ENCODE measurements at regions not wholly inside any gene's neighbourhood (a gene's known extent, or its start where the extent isn't known, plus 50 kb on each side); places are given as distances from the start of the nearest gene placed in this dataset.
A peak's percentile ranks its signal among the peaks of the same experiment; 100 is the strongest.
"Not testable (repeated sequence)": the region's sequence is repeated elsewhere in the genome, so short reads cannot be mapped to it uniquely, and the experiment has no call there.

DNA sequence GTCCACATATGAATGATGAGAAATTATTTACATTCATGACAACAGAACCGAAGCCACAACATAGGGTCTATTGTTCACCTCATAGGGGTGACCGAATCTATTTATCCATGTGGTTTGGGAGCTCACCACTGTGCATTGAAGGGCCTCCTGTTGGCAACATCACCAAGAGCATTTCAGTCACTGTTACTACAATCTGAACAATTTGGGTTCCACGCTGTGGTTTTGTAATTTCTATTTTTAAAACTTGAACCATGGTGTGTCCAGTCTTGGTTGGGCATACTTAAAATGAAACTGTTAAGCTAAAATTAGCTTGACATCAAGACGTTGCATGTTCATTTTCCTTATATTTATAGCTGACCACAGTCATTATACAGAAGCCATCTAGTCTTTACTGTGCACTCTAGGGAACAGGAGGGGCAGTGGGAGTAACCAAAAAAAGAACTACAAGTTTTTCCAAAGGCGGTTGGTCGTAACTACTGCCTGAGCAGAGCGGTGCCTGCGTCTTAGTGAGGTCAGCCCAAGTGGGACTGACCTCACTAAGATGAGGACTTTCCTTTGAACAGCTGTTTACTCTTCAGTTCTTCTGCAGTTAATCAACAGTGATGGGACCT, 192.1 kb downstream of the SPRY1 start:
- DNase-seq (ENCODE audit: extremely low read depth in 1 of 11, low read depth in 9 of 11, low spot score in 4 of 11) = no peak

DNA sequence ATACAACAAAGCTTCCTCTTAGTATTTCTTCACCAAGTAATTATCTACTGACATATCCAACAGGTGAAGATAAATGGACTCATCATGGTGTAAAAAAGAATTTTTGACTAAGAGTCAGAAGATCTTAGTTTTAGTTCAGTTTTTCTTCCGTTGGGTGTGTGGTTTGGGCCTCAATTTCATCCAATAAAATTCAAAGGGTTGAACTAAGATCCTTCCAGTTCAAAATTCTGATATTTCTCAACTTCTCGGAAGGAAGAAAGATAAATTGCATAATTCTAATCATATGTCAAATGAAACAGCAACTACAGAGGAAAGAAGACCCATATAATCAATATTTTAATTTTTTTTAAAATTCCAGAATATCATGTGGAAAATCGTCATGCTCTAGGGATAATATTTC, 192.7 kb downstream of the SPRY1 start:
- no peak for DNase-seq (ENCODE audit: extremely low read depth in 1 of 11, low read depth in 9 of 11, low spot score in 4 of 11)

DNA sequence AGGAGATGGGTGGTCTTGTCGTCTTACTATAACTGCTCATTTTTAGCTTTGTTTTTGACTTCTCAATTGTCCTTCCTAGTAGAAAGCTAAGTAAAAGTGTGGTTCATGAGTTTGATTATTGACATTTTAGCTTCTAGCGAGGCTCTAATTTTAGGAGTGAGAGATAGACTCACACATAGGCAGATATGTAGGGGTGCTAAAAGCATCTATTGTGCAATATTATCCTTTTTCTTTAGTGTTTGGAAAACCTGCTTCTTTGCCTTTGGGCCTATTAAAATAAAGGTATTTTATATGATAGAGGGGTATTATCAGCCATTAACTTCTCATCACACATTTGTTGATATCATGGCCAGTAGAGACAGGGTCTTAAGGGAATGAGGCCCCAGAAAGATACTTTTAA, 195.3 kb downstream of the SPRY1 start:
- DNase-seq (ENCODE audit: extremely low read depth in 1 of 11, low read depth in 9 of 11, low spot score in 4 of 11) = no peak

DNA sequence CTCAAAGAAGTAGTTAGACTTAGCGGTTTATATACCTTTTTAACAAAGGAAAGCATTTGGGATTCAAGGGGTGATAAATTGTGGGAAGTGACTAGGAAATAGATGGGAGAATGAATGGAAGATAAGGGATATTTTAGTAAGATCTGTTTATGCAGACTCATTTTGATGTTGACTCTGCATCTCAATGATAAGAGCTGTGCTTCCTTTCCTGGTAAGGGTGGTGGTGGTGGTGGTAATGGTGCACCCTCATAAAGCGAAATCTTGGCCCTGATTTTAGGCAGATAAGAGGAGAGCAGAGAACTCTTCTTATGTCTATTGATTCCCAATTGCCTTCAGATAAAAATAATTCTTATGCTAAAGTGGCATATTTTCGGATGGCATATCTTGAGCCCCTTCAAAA, 197.1 kb downstream of the SPRY1 start:
- DNase-seq (ENCODE audit: extremely low read depth in 1 of 11, low read depth in 9 of 11, low spot score in 4 of 11) = no peak

DNA sequence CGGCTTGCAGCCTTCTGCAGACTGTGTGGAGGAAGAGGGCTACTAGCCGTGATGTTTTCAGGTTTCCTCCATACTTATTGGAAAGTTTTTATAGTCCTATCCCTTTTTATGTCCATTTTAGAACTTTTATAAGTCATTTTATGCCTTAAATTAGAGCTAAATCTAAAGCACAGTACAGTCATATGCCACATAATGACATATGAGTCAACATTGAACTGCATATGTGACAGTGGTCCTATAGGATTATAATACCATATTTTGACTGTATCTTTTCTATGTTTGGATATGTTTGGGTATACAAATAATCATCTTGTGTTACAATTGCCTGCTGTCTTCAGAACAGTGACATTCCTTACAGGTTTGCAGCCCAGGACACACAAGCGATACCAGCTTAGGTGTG, 200.2 kb downstream of the SPRY1 start:
- no peak for DNase-seq (ENCODE audit: extremely low read depth in 1 of 11, low read depth in 9 of 11, low spot score in 4 of 11)

DNA sequence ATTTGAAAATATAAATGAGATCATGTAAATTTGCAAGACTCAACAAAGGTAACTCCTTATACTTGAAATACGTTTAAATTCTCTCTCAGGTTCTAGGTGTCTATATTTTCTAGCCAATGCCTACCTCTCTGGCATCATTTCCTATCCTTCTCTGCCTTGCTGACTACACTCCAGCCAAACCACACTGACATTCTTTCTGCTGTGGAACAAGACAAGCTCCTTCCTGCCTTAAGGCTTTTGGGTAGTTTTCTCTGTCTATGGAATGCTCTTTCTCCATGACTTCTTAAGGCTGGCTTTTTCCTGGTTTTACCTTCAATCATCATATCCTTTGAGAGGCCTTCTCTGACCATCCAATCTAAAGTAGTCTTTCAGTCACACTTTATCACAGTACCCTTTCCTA, 201.0 kb downstream of the SPRY1 start:
- no peak for DNase-seq (ENCODE audit: extremely low read depth in 1 of 11, low read depth in 9 of 11, low spot score in 4 of 11)

DNA sequence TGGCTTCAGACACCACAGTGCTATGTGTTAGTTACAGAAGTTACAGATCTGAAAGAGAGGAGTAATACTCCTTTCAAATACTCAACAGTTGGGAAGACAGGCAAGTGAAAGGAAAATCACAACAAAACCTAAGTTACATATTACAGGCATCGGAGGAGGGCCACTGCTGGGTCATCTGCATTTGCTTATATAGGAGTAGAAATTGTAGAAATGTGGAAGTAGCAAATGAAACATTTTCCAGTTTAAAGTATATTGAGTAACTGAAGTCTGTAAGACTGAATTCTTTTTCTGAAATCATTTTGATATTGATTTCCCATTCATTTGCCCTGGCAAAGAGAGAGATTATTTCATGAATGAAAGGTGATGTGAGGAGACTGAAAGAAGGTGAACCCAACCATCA, 201.7 kb downstream of the SPRY1 start:
- DNase-seq (ENCODE audit: extremely low read depth in 1 of 11, low read depth in 9 of 11, low spot score in 4 of 11) = no peak

DNA sequence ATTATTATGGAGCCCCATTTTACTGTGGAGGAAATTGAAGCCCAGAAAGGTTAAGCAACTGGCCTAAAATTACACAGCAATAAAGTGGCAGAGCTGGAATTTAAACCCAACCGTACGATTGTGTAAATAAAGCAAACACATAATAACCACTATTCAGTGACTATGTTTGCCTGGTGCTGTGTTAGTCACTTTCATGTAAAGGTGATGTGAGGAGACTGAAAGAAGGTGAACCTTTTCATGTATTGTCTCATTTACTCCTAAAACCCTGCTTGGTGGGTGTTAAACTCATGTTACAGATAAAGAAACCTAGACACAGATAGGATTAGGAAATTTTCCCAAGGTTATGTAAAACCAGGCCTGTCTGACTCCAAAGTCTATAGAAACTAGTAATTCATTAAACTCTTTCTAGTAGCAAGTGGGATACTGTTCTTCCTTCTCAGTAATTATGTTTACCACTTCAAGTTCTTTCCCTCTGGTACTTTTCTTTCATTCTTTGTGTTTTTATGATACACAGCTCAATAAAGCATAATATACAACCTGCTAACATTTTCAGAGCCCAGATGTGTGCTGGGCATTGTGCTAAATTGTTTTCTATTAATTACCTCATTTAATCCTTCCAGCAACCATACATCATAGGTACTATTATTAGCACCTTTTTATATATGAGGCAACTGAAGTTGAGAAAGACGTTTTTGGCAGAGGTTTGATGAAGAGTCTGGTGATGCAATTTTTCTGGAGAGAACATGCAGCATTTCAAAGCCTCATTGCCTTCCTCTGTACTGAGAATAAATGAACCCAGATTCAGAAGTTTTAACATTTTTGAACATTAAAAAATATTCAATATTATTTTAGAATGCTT, 202.7 kb downstream of the SPRY1 start:
- DNase-seq (ENCODE audit: extremely low read depth in 1 of 11, low read depth in 9 of 11, low spot score in 4 of 11) = no peak

DNA sequence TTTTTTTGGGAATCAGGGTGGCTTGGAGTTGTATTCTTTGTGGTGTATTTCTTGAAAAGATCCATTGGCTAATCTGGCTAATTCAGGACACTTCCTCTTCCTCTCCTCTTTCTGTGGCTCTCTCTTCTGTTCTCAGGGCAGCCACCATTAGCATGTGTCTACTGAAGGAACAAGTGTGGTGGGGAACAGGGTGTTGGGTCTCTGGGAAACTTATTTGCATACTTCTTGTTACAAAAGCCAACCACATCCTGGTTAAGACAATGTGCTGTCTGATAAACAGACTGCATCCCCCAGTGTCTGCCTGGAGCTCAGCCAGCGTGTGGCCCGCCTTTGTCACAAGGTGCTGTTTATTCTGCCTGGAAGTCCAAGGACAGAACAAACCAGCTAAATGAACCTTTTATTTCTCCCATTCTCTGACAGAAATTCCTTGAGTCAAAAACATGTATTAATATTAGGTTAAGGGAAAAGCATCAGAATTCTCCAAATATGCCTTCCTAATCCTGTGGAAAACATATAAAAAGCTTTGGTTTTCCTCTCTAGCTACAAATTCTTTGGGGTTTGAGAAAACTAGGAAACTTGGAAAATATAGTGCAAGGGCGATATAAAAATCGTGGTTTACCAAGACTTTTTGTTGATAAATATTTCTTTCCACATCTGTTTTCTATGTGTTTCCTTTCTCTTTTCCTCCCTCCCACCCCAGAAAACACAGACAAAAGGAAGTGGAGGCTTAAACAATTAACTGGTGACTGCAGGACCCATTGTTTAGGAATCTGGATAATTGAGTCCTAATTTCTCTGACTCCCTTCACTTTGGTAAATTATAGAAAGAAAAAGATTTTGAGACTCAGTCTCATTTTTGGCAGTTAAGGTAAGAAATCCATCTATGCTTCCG, 203.6 kb downstream of the SPRY1 start:
- peak in 3 of 11 donors; percentile 32 to 55 (median 46) for DNase-seq (ENCODE audit: extremely low read depth in 1 of 11, low read depth in 9 of 11, low spot score in 4 of 11)

DNA sequence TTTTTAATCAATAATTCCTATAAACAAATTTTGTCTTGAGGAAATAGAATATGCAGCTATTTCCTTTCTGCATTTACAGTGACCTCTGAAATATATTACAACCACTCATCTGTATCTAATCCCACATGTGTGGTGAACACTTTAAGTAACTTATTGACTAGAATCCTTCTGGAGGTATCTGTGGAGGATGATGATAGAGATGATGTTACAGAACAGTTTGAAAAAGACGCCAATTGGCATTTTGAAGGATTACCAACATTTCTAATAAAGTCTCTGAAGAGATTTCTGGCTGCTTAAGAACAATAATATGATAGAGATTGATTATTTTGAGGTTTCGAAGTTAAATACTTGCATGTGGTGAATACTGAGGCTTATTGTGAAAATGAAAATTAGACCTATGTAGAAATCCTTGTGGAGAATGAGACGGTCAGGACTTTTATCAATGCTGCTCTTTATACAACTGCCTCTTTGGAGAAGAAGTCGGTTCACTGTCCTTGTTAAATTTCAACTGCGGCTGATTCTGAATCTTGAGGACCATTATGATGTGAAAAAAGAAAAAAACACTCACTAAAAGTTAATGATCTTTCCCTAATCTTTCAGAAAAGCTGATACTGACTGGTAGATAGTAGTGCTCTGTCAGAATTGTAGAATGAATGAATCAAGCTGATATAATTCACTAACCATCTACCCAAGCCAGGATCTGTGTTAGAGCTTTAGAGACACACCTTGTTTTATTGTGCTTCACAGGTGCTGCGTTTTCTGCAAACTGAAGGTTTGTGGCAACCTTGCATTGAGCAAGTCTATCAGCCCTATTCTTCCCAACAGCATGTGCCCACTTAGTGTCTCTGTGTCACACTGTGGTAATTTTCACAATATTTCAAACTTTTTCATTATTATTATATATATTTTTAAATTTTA, 204.7 kb downstream of the SPRY1 start:
- no peak for DNase-seq (ENCODE audit: extremely low read depth in 1 of 11, low read depth in 9 of 11, low spot score in 4 of 11)

DNA sequence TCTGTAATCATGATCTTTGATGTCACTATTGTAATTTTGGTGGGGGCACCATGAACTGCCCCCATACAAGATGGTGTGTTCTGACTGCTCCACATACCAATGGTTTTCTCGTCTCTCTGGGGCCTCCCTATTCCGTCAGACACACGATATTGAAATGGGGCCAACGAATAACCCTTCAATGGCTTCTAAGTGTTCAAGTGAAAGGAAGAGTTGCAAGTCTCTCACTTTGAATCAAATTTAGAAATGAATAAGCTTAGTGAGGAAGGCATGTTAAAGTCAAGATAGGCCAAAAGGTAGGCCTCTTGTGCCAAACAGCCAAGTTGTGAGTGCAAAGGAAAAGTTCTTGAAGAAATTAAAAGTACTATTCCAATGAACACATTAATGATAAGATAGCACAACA, 205.4 kb downstream of the SPRY1 start:
- no peak for DNase-seq (ENCODE audit: extremely low read depth in 1 of 11, low read depth in 9 of 11, low spot score in 4 of 11)

DNA sequence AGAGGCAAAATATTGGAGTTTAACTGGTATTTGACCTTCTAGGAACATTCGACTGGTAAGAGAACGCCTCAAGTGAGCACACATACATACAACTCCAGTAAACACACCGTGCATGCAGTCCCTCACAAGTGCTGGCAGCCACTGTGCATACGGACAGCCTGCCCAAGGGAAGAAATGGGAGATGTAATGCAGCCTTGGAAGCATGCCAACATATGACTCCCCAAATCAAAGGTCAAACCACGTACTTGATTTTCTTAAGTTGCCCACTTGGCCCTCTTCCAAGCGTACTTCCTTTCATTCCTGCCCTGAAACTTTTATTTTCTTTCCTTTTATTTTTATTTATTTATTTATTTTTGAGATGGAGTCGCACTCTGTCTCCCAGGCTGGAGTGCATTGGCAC, 206.6 kb downstream of the SPRY1 start:
- no peak for DNase-seq (ENCODE audit: extremely low read depth in 1 of 11, low read depth in 9 of 11, low spot score in 4 of 11)

DNA sequence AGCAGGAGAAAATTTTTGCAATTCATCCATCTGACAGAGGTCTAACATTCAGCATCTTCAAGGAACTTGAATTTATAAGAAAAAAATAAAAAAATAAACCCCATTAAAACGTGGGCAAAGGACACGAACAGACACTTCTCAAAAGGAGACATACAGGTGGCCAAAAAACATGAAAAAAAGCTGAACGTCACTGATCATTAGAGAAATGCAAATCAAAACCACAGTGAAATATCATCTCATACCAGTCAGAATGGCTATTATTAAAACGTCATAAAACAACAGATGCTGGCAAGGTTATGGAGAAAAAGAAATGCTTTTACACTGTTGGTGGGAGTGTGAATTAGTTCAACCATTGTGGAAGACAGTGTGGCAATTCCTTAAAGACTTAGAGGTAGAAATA, 209.2 kb downstream of the SPRY1 start:
- not testable (repeated sequence) for DNase-seq (ENCODE audit: extremely low read depth in 1 of 11, low read depth in 9 of 11, low spot score in 4 of 11)

DNA sequence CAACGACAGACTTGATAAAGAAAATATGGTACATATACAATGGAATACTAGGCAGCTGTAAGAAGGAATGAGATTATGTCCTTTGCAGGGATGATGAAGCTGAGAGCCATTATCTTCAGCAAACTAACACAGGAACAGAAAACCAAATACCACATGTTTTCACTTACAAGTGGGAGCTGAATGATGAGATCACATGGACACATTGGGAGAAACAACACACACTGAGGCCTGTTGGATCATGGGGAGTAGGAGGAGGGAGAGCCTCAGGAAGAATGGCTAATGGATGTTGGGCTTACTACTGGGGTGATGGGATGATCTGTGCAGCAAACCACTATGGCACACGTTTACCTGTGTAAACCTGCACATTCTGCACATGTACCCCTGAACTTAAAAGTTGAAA, 209.7 kb downstream of the SPRY1 start:
- no peak for DNase-seq (ENCODE audit: extremely low read depth in 1 of 11, low read depth in 9 of 11, low spot score in 4 of 11)

DNA sequence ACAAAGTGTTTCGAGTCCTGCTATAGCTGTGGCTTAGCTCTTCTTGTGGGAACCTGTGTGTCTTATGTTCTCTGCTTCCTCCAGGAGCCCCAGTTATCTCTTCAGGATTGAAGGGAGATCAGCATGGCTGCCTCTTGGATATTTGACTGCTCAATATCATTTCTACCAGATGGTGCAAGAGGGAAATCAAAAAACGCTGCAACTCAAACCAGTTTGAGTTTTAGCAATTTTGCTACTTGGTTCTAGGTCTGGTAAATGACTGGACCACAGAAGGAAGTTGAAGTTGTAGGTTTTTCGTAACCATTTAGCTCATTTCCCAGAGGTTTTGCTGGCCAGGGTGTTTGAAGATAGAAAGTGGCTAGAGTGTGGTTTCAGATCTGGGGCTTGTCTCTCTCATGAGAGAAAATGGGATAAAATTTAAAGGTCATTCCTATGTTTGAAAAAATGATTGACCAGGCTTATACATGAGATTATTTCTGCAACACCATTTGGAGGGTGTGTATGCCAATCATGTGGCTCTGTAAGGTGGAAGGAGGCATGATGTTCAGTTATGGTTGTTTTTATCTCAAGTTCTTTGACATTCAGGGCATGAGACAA, 210.4 kb downstream of the SPRY1 start:
- DNase-seq (ENCODE audit: extremely low read depth in 1 of 11, low read depth in 9 of 11, low spot score in 4 of 11) = no peak

DNA sequence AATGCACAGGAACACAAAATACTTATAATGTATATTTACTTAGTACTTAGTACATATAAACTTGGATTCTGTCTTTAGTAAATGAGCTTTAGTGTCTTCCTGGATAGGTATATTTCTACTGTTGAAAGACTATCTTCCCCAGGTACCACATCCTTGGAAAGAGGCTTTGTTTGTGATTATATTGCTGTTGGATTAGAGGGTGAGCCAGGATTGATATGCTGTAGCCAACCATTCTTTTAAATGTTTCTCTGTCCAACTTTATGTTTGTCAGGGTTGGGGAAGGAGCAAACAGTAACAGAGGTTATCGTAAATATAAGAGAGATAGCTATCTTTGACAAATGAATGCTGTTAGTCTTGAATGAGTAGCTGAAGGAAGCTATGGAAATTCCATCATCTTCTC, 213.2 kb downstream of the SPRY1 start:
- no peak for DNase-seq (ENCODE audit: extremely low read depth in 1 of 11, low read depth in 9 of 11, low spot score in 4 of 11)

DNA sequence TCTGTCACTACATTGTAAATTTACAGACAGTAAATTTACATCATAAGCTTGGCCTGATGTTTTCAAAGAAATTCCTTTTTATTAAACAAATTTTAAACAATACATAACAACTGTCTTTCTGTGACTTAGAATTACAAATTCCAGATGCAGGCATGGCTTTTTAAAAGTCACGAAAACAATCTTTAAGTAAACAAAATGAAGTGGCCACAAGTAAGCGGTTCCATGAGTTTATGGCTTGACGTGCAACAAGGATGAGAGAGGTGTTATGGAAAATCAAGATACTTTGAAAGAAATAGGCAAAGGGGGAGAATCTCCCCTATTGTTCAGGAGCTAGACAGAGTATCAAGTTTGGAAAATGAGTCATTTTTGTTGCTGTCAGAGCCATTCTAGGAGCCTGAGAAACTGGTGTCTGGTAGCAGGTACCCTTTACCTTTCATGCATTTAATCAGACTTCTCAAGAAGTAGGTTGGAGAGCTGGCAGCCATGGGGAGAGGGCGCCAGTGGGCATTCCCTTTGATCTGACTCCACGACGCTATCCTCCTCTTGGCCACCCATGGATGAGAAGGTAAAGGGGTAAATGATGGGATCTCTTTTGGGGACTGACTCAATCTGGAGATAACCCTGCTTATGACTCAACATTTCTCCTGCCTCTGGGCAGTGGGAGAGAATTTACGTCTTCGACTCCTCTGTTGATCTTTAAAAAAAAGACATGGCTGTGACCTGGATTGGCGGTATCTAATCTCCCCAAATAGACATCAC, 217.2 kb downstream of the SPRY1 start:
- DNase-seq (ENCODE audit: extremely low read depth in 1 of 11, low read depth in 9 of 11, low spot score in 4 of 11) = no peak

DNA sequence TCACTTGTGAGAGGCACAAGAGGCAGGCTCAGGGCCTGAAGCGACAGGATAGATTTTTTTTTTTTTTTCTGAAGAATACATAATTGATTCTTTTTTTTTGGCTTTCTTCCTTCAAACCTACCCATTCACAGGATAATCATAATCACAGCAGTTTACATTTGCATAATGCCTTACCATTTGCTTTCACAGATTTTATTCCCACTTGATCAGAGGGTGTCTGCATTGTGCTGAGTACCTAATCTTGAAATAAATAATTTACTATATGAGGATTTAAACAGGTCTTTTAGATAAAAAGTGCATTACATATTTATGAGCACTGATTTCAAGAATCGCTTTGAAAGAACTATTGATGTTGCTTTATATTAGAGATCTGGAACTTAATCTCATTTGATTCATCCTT, 219.3 kb downstream of the SPRY1 start:
- DNase-seq (ENCODE audit: extremely low read depth in 1 of 11, low read depth in 9 of 11, low spot score in 4 of 11) = no peak

Measured in renal cortex interstitium (tissue), 11 donors.